ENCODE measurements at regions not wholly inside any gene's neighbourhood (a gene's known extent, or its start where the extent isn't known, plus 50 kb on each side); places are given as distances from the start of the nearest gene placed in this dataset.

GRCh38 chr15:61481886-61482285 lies 252.8 kb upstream of the RORA start:
- no peak for TF ChIP-seq CTCF (IDR thresholded peaks at IDR 0.05; ENCODE audit: low read length)
- no peak for TF ChIP-seq EZH2 (IDR thresholded peaks at IDR 0.05; ENCODE audit: borderline replicate concordance, low read length)
